ENCODE measurements at regions not wholly inside any gene's neighbourhood (a gene's known extent, or its start where the extent isn't known, plus 50 kb on each side); places are given as distances from the start of the nearest gene placed in this dataset.

- ChIA-PET POLR2A (no interaction called here), CTCF (no interaction called here), RAD21 (ENCODE audit: low non-redundant PET in 1 of 2, low total read pairs in 2 of 2, uncharacterized antibody in 2 of 2, unreplicated experiment in 2 of 2) (no interaction called here)
- intact Hi-C loops (cut with micrococcal nuclease) = no loop called here
- no peak overlapping the region for H3K4me2 ChIP-seq (ENCODE audit: low read length)
- H4K20me1 ChIP-seq (ENCODE audit: insufficient read depth) = no peaks in the 10 kb centered on the region
- H3K27ac ChIP-seq (ENCODE audit: low read depth, low read length) = no peak overlapping the region
- no peaks in the 10 kb centered on the region for H3K4me1 ChIP-seq (ENCODE audit: control insufficient read depth in 1 of 2, insufficient read depth in 2 of 2, low read length in 2 of 2)
- DNase-seq (ENCODE audit: low read depth, low spot score) = no peak
- no peak for ATAC-seq
- no peaks in the 10 kb centered on the region for H3K9me2 ChIP-seq (ENCODE audit: insufficient read depth)
- no peaks in the 10 kb centered on the region for H3K27me3 ChIP-seq (ENCODE audit: insufficient read depth, low read length)
- TF ChIP-seq YY1 (IDR thresholded peaks at IDR 0.05; ENCODE audit: extremely low read depth, insufficient replicate concordance, low read depth, low read length) (no peak), REST (IDR thresholded peaks at IDR 0.05; ENCODE audit: low read depth) (no peak), ZNF274 (IDR thresholded peaks at IDR 0.05; ENCODE audit: low read depth, low read length) (no peak), ATF3 (IDR thresholded peaks at IDR 0.05) (no peak), SP1 (IDR thresholded peaks at IDR 0.05; ENCODE audit: low read depth) (no peak), MAX (IDR thresholded peaks at IDR 0.05) (no peak), FOSL1 (IDR thresholded peaks at IDR 0.05; ENCODE audit: low read depth) (no peak), TCF7L2 (IDR thresholded peaks at IDR 0.05; ENCODE audit: borderline replicate concordance, extremely low read depth, insufficient read depth, insufficient read length) (no peak), ELF1 (IDR thresholded peaks at IDR 0.05; ENCODE audit: borderline replicate concordance, low read depth) (no peak), EGR1 (IDR thresholded peaks at IDR 0.05; ENCODE audit: low read depth) (no peak), CBX3 (IDR thresholded peaks at IDR 0.05; ENCODE audit: low read depth) (no peak), CEBPB (IDR thresholded peaks at IDR 0.05; ENCODE audit: low read depth) (no peak), RAD21 (IDR thresholded peaks at IDR 0.05; ENCODE audit: low read depth) (no peak)
- no TSS peak for BruUV-seq (replicated peaks)
- no peak overlapping the region for H3K4me3 ChIP-seq (replicated peaks in 1 of 2; ENCODE audit: low read depth in 1 of 2, low read length in 2 of 2)
- H2AFZ ChIP-seq (ENCODE audit: low read depth, low read length, poor library complexity, severe bottlenecking) = no peak overlapping the region
- no peak overlapping the region for H3K9ac ChIP-seq (ENCODE audit: low read length)
- H3K36me3 ChIP-seq (ENCODE audit: control insufficient read depth in 1 of 2, insufficient read depth in 2 of 2, low read length in 2 of 2) = no peaks in the 10 kb centered on the region
- no peaks in the 10 kb centered on the region for H3K79me2 ChIP-seq (ENCODE audit: insufficient read depth, low read length)
- H3K9me3 ChIP-seq (ENCODE audit: control insufficient read depth in 1 of 2, insufficient read depth in 1 of 2, low read depth in 1 of 2, low read length in 2 of 2) = no peaks in the 10 kb centered on the region
Measured at GRCh38 chr5:108528655-108529054, 146.8 kb upstream of the FBXL17 start.
